ENCODE measurements at regions not wholly inside any gene's neighbourhood (a gene's known extent, or its start where the extent isn't known, plus 50 kb on each side); places are given as distances from the start of the nearest gene placed in this dataset.

DNA sequence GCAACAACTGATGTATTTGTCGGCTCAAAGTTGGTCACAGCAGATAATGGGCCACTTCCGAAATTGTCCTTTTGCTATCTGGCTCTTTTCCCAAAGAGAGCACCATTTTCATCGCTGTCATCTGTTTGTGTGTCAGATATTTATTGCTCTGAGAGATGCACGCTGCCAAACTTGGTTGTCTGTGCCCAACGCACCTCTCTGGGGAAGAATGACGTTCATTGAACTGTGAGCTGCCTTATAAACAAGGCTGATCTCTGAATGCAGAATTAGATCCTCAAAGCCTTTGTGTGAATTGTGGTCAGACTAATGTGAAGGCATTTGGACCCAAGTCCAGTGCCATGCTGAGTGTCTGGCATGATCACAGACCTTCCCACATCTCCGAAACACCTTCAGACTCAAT lies 174.7 kb upstream of the LYZL1 start:
- Histone ChIP-seq H3K4me3 (no peak overlapping the region), H3K27me3 (replicated peaks in 1 of 2; ENCODE audit: control insufficient read depth in 2 of 2, insufficient read depth in 2 of 2, low read length in 1 of 2) (no peaks in the 10 kb centered on the region), H3K79me2 (ENCODE audit: control insufficient read depth, insufficient read depth, low read length) (no peaks in the 10 kb centered on the region), H3K4me1 (ENCODE audit: control insufficient read depth, insufficient read depth, low read length) (no peaks in the 10 kb centered on the region), H3K9me3 (replicated peaks; ENCODE audit: control insufficient read depth, insufficient read depth, low read length) (no peaks in the 10 kb centered on the region; the same call in 2 of the 3 replicates), H3K9ac (ENCODE audit: control insufficient read depth, insufficient read depth, low read length) (no peak overlapping the region), H2AFZ (ENCODE audit: control insufficient read depth, low read depth, low read length) (no peak overlapping the region), H3K27ac (ENCODE audit: control insufficient read depth, insufficient read depth) (no peak overlapping the region), H3K36me3 (ENCODE audit: control insufficient read depth in 2 of 2, insufficient read depth in 2 of 2, low read length in 1 of 2) (no peaks in the 10 kb centered on the region), H3K4me2 (ENCODE audit: control insufficient read depth, insufficient read depth) (no peak overlapping the region), H4K20me1 (ENCODE audit: control insufficient read depth, insufficient read depth) (no peaks in the 10 kb centered on the region)
- ATAC-seq, result no peak
- BruUV-seq (replicated peaks), result no TSS peak
- RAD21 ChIA-PET (ENCODE audit: unreplicated experiment), result no interaction called here
- in situ Hi-C loops (cut with MboI) (loop anchor here (25.0 kb wide), 1 partner anchor 102 kb away; no protein-coding TSS in a partner anchor), intact Hi-C loops (cut with micrococcal nuclease; ENCODE audit: unreplicated experiment) (no loop called here)
- SMC1A ChIA-PET (ENCODE audit: uncharacterized antibody, unreplicated experiment), result no interaction called here
- CTCF ChIA-PET, result no interaction called here
- 23% methylated on average over 7 of the region's 7 CpGs for WGBS (ENCODE audit: insufficient coverage, insufficient replicate concordance, low lambda C conversion rate, missing lambda C conversion rate)
- FAIRE-seq, result no peak
- DNase-seq (ENCODE audit: low read depth, low spot score), result no peak
- POLR2A ChIA-PET, result no interaction called here
- TF ChIP-seq, protein P1, sequence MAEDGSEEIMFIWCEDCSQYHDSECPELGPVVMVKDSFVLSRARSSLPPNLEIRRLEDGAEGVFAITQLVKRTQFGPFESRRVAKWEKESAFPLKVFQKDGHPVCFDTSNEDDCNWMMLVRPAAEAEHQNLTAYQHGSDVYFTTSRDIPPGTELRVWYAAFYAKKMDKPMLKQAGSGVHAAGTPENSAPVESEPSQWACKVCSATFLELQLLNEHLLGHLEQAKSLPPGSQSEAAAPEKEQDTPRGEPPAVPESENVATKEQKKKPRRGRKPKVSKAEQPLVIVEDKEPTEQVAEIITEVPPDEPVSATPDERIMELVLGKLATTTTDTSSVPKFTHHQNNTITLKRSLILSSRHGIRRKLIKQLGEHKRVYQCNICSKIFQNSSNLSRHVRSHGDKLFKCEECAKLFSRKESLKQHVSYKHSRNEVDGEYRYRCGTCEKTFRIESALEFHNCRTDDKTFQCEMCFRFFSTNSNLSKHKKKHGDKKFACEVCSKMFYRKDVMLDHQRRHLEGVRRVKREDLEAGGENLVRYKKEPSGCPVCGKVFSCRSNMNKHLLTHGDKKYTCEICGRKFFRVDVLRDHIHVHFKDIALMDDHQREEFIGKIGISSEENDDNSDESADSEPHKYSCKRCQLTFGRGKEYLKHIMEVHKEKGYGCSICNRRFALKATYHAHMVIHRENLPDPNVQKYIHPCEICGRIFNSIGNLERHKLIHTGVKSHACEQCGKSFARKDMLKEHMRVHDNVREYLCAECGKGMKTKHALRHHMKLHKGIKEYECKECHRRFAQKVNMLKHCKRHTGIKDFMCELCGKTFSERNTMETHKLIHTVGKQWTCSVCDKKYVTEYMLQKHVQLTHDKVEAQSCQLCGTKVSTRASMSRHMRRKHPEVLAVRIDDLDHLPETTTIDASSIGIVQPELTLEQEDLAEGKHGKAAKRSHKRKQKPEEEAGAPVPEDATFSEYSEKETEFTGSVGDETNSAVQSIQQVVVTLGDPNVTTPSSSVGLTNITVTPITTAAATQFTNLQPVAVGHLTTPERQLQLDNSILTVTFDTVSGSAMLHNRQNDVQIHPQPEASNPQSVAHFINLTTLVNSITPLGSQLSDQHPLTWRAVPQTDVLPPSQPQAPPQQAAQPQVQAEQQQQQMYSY (CRISPR knock-in tag; IDR thresholded peaks at IDR 0.05), result no peak
- TF ChIP-seq, protein P2, sequence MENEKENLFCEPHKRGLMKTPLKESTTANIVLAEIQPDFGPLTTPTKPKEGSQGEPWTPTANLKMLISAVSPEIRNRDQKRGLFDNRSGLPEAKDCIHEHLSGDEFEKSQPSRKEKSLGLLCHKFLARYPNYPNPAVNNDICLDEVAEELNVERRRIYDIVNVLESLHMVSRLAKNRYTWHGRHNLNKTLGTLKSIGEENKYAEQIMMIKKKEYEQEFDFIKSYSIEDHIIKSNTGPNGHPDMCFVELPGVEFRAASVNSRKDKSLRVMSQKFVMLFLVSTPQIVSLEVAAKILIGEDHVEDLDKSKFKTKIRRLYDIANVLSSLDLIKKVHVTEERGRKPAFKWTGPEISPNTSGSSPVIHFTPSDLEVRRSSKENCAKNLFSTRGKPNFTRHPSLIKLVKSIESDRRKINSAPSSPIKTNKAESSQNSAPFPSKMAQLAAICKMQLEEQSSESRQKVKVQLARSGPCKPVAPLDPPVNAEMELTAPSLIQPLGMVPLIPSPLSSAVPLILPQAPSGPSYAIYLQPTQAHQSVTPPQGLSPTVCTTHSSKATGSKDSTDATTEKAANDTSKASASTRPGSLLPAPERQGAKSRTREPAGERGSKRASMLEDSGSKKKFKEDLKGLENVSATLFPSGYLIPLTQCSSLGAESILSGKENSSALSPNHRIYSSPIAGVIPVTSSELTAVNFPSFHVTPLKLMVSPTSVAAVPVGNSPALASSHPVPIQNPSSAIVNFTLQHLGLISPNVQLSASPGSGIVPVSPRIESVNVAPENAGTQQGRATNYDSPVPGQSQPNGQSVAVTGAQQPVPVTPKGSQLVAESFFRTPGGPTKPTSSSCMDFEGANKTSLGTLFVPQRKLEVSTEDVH (IDR thresholded peaks at IDR 0.05; ENCODE audit: low read depth, partially characterized antibody), result no peak
- TF ChIP-seq SREBF2 (IDR thresholded peaks at IDR 0.05; ENCODE audit: low read length) (no peak), EED (IDR thresholded peaks at IDR 0.05; ENCODE audit: low read depth) (no peak), POU2F2 (IDR thresholded peaks at IDR 0.05; ENCODE audit: borderline replicate concordance, low read depth, low read length) (no peak), RBBP5 (conservative IDR thresholded peaks at IDR 0.05) (no peak), RAD21 (IDR thresholded peaks at IDR 0.05; ENCODE audit: insufficient read depth, low read depth, low read length) (no peak), SUPT20H (IDR thresholded peaks at IDR 0.05; ENCODE audit: borderline replicate concordance, control insufficient read depth, low read depth, low read length) (no peak), ZNF217 (IDR thresholded peaks at IDR 0.05) (no peak), CBX5 (IDR thresholded peaks at IDR 0.05; ENCODE audit: low read depth) (no peak), KLF5 (IDR thresholded peaks at IDR 0.05; ENCODE audit: partially characterized antibody) (no peak), JUND (IDR thresholded peaks at IDR 0.05; ENCODE audit: low read depth, low read length) (no peak)
- TF ChIP-seq, protein P3, sequence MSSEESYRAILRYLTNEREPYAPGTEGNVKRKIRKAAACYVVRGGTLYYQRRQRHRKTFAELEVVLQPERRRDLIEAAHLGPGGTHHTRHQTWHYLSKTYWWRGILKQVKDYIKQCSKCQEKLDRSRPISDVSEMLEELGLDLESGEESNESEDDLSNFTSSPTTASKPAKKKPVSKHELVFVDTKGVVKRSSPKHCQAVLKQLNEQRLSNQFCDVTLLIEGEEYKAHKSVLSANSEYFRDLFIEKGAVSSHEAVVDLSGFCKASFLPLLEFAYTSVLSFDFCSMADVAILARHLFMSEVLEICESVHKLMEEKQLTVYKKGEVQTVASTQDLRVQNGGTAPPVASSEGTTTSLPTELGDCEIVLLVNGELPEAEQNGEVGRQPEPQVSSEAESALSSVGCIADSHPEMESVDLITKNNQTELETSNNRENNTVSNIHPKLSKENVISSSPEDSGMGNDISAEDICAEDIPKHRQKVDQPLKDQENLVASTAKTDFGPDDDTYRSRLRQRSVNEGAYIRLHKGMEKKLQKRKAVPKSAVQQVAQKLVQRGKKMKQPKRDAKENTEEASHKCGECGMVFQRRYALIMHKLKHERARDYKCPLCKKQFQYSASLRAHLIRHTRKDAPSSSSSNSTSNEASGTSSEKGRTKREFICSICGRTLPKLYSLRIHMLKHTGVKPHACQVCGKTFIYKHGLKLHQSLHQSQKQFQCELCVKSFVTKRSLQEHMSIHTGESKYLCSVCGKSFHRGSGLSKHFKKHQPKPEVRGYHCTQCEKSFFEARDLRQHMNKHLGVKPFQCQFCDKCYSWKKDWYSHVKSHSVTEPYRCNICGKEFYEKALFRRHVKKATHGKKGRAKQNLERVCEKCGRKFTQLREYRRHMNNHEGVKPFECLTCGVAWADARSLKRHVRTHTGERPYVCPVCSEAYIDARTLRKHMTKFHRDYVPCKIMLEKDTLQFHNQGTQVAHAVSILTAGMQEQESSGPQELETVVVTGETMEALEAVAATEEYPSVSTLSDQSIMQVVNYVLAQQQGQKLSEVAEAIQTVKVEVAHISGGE (CRISPR knock-in tag; IDR thresholded peaks at IDR 0.05), result no peak
- TF ChIP-seq, protein P4, sequence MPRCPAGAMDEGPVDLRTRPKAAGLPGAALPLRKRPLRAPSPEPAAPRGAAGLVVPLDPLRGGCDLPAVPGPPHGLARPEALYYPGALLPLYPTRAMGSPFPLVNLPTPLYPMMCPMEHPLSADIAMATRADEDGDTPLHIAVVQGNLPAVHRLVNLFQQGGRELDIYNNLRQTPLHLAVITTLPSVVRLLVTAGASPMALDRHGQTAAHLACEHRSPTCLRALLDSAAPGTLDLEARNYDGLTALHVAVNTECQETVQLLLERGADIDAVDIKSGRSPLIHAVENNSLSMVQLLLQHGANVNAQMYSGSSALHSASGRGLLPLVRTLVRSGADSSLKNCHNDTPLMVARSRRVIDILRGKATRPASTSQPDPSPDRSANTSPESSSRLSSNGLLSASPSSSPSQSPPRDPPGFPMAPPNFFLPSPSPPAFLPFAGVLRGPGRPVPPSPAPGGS (IDR thresholded peaks at IDR 0.05; ENCODE audit: borderline replicate concordance, insufficient read depth, low read depth, low read length, poor library complexity, severe bottlenecking), result no peak

Data from GM12878 (cell line).